Stimulated activated CD8-positive, alpha-beta memory T cell treated with anti-CD3 and anti-CD28 coated beads, Interleukin-4, amount 100 ng/mL, for 24 hours (primary cell): ENCODE measurements at regions not wholly inside any gene's neighbourhood (a gene's known extent, or its start where the extent isn't known, plus 50 kb on each side); places are given as distances from the start of the nearest gene placed in this dataset.
"Not testable (repeated sequence)": the region's sequence is repeated elsewhere in the genome, so short reads cannot be mapped to it uniquely, and the experiment has no call there.

Experiments
- DNase-seq: peaks from one replicate; pipeline ENCODE4 v3.0.0-alpha.2; 2020; ENCODE audit warnings: low read depth

- DNase-seq: no peak
Observed at GRCh38 chr15:96470681-96471310, 140.3 kb downstream of the NR2F2 start.

DNA sequence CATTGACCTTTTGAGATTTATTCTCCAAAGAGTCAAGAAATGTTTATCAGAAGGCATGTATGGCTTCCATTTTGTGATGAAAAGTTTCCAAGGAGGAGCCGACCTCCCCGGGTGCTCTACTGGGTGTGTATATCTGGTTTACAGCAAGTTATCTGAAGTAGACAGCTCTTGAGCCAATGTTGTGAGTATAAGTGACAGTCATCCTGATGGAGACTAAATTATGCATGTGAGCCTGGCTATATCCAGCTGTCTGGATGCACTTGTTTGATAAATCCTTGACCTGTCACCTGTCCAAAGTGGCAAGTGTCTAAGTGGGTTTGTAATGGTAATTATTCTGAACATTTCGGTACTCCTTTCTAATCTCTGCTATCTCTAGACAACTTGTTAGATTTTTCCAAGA lies 142.2 kb downstream of the NR2F2 start:
- DNase-seq: no peak

- DNase-seq: no peak
Observed at GRCh38 chr15:96473556-96473955, 143.1 kb downstream of the NR2F2 start.

DNA sequence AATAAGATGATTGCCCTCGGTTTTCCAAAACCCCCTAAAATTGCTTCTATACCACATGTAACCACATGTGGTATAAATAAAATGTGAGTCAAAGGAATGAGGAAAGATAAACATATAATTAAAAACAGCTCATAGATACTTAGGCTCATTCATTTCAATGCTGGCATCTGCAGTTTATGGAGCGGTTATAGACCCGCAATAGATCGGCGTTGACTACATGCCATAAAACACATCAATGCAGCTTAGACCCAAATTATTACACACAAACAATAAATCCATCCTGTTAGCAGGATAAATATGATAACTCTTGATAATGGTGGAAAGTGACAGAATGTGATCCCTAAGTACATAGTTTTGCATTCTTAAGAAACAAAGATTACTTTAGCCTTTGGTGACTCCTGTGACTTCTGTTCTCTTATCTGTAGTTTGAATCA lies 143.7 kb downstream of the NR2F2 start:
- no peak for DNase-seq

DNA sequence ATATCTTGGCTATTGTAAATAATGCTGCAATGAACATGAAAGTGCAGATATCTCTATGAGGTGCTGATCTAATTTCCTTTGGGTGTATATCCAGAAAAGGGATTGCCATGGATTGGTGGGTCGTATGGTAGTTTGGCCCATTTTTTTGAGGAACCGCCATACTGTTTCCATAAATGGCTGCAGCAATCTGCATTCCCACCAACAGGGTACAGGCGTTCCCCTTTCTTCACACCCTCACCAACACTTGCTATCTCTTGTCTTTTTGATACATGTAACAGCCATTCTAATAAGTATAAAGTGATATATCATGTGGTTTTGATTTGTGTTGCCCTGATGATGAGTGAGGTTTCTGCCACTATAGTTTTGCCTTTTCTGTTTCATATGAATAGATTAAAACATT lies 146.7 kb downstream of the NR2F2 start:
- DNase-seq: no peak

GRCh38 chr15:96484412-96484811 lies 153.9 kb downstream of the NR2F2 start:
- not testable (repeated sequence) for DNase-seq

DNA sequence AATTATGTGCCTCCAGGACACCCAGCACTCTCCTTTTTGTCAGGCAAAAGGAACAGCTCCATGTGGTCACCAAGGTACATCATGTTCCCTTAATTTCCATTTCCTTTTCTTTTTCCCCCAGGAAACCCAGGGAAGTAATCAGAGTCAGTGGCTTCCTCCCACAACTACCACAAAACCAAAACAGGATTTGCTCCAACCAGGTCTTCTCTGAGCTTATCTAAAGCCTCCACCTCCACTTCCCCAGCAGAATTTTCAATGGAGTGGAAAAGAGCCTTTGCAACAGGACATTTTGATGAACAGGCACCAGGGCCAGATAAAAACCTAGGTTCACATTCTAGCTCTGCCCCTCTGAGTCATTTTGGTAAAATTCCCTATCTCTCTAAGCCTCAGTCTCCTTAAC lies 154.3 kb downstream of the NR2F2 start:
- DNase-seq: no peak

GRCh38 chr15:96487245-96487644 lies 156.7 kb downstream of the NR2F2 start:
- DNase-seq: no peak

DNA sequence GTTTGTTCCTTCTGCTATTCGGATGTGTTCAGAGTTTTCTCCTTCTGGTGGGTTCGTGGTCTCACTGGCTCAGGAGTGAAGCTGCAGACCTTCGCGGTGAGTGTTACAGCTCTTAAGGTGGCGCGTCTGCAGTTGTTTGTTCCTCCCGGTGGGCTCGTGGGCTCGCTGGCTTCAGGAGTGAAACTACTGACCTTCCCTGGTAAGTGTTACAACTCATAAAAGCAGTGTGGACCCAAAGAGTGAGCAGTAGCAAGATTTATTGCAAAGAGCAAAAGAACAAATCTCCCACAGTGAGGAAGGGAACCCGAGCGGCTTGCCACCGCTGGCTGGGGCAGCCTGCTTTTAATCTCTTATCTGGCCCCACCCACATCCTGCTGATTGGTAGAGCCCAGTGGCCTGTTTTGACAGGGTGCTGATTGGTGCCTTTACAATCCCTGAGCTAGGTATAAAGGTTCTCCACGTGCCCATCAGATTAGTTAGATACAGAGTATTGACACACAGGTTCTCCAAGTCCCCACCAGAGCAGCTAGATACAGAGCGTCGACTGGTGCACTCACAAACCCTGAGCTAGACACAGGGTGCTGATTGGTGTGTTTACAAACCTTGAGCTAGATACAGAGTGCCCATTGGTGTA lies 160.7 kb downstream of the NR2F2 start:
- not testable (repeated sequence) for DNase-seq

- not testable (repeated sequence) for DNase-seq
Observed at GRCh38 chr15:96491700-96492644, 161.5 kb downstream of the NR2F2 start.

DNA sequence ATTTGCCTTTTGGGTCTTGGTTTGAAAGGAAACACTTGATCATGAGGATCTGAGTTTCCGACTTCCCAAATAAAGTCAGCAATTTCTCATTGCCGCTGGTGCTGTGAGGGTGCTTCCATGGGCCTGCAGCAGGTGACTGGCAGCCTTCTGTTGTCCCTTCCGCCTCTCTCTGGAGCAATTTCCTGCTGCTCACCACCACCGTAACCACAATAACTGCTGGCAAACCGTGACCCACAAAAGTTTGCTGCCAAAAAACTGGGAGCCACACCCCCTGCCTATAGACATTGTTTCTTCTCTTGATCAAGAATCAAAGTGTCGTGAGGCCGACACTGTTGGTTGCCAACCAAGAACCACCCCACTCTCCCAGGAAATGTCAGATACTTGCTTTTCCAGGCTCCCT lies 164.0 kb downstream of the NR2F2 start:
- DNase-seq: no peak

DNA sequence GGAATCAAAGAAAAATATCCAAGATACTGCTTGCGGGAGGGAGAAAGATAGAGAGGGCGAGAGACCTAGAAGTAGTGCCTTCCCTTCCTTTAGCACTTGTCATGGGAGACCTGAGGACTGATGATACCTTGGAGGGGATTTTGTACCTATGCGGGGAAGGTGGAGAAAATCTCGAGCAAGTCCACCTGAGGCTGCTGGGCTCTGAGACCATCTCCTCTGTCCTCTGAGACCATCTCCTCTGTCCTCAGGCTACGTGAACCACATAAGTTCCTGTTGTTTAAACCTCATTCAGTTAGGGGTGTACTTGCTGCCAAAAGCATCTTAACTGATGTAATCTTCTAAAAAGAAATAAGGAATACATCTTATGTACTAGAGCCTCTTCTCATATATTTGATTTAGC lies 164.9 kb downstream of the NR2F2 start:
- no peak for DNase-seq

GRCh38 chr15:96497951-96498350 lies 167.5 kb downstream of the NR2F2 start:
- no peak for DNase-seq

- no peak for DNase-seq
Observed at GRCh38 chr15:96500508-96500907, 170.0 kb downstream of the NR2F2 start.

DNA sequence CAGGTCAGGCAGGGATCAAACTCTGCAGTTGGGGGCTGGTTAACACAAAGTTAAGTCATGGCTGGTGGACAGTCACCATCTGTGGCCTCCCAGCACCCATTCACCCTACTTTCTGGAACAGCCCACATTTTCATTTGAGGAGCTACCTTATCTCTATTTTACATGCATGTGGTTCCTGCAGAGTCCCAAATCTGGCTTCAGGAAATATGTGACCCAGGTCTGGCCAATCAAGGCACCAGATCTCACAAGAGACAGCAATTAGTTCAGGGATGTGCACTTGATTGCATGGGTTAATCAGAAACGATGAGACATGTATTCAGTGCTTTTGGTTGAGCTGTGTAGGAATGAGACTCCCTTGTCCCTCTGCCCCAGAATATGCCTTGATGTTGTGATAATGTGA lies 170.9 kb downstream of the NR2F2 start:
- DNase-seq: no peak

DNA sequence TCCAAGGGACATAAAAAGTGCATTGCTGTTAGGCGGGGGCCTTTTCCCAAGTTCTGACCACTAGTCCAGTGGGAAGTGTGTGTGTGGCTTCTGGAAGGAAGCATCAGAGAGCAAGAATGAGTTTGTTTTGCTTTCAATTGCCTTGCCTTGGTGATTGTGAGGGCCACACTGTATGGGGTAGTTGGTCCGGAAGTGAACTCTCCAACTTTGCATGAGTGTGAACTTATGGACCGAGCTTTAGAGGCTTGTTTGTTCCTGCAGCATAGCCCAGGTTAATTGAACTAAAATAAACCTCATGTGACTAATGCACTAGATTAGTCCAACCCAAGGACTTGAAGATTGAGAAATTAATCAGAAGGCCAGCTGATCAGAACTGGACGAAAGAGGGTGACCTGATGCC lies 171.7 kb downstream of the NR2F2 start:
- DNase-seq: no peak

GRCh38 chr15:96503276-96503675 lies 172.8 kb downstream of the NR2F2 start:
- DNase-seq: no peak

DNA sequence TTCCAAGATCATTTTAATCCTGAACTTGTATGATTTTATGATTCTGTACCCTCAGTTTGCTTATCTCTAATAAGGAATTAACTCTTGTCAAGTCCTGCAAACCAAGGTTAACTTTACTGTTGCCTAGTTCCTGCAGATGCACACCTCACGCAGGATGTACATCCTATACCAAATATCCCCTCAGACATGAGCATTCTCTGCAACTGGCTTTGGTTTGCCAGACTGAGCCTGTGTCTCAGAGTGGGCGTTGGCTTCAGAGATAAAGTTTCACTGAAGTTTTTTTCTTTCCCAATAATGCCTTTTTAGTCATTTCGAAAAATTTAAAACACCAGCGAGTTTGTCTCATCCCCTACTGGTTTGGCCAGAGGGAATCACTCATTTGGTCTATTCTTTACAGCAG lies 173.9 kb downstream of the NR2F2 start:
- no peak for DNase-seq

DNA sequence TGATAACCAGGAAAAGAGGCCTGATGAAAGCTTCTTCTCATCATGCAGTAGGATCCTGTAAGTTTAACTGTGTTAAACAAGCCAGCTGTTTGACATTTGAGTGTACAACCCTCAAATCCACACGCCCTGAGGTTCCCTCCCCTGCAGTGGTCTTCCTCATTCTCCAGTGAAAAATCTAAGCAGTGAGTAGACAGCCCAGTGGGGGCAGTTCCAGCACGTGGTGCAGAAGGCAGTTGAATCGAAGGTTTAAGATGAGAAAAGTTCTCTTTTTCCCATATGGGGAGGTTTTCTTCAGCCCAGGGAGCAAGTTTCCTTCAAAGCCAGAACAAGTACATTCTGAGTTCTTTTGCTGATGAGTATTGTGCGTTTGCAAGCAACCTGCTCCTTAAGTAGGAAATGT lies 174.5 kb downstream of the NR2F2 start:
- no peak for DNase-seq

GRCh38 chr15:96514607-96515285 lies 184.2 kb downstream of the NR2F2 start:
- no peak for DNase-seq

DNA sequence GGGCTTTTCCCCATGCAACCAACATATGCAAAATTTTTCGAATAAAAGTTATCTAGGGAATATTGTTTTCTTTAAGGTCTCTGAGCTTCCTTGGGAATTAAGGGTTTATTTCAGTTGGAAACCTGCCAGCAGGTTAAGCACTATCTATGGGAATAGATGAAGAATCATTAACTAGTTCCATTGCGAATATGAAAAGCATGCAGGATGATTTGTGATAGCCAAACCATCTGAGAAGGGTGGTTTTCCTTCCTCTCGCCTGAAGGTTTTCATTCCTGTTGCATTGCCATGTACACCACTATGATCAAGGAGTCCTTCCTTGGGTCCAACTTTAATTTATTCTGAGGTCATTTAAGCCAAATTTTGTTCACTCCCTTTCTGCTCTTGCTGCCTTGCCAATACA lies 184.9 kb downstream of the NR2F2 start:
- DNase-seq: no peak

DNA sequence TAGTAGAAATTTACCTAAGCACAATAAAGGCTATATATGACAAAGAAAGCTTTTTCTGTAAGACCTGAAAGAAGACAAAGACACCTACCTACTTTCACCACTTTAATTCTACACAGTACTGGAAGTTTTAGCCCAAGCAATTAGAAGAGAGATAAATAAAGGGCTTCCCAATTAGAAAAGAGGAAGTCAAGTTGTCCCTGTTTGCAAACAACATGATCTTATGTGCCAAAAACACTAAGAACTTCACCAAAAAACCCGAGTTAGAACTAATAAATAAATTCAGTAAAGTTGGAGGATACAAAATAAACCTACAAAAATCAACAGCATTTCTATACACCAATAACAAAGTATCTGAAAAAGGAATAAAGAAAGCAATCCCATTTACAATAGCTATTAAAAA lies 190.9 kb downstream of the NR2F2 start:
- DNase-seq: no peak
